ENCODE measurements at regions not wholly inside any gene's neighbourhood (a gene's known extent, or its start where the extent isn't known, plus 50 kb on each side); places are given as distances from the start of the nearest gene placed in this dataset.

DNA sequence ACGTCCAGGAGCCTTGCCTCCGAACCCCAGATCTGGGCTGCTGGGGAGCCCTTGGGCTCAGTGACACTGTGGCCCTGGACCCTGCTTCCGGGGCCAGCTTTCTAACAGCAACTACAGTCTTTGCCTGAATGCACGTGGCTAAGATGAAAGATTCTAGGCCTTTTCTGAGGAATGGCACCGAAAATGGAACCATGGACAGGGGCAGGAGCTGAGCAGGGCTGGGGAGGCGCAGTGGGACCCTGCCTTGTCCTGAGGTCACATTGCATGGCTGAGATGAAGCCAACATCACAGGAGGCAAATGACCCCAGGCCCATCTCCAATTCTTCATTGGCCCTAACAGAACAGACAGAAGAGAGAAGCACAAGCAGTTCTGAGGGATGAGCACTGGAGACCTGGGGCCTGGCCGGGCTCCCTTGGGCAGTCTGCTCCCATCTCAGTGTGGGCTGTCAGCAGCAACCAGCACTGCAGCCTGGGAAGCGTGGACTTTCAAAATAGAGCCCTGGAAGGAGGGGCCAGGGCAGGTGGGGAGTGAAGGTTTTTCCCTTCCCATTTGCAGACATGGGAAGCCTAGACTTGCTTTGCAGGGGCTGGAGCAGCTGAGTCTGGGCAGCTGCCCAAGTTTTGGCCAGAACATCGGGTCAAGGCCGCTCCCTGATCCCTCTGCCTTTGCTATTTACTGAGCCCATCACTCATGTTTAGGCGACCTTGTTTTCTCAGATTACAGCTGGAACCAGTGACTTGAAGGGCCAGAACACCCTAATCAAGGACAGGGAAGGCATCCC, 114.4 kb upstream of the TCERG1L start:
- no peak for FAIRE-seq

DNA sequence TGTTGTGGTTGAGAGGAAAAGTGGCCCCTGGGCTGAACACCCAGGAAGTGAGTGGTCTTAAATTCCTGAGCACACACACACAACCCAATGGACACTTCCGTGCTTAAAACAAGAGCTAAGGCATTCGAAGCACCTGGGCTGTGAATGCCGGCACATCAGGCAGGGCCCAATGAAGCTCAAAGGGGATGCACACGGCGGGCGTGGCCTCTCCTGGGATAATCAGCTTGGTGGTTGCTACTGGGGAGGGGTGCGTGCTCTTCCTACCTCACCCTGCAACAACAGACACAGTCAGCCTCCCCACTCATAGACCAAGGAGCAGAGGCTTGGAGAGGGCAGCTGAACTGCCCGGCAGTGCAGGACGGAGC, 115.0 kb upstream of the TCERG1L start:
- FAIRE-seq = no peak

DNA sequence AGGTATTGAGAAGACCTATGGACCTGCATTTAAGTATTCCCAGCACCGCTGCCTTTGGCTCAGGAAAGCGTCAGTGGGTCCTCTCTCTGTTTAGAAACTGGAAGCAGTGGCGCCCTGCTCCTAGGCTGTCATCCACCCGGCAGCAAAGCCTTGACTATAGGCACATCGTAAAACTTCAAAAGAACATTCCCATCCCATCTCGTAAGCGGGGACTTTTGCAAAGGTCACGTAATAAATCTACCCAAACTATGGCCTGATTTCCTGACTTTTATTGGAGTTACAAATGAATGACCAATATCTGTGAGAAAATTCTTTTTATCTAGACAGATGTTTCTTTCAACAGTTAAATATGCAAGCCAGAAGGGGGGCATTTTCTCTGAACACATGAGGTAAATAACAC, 115.8 kb upstream of the TCERG1L start:
- FAIRE-seq = no peak

DNA sequence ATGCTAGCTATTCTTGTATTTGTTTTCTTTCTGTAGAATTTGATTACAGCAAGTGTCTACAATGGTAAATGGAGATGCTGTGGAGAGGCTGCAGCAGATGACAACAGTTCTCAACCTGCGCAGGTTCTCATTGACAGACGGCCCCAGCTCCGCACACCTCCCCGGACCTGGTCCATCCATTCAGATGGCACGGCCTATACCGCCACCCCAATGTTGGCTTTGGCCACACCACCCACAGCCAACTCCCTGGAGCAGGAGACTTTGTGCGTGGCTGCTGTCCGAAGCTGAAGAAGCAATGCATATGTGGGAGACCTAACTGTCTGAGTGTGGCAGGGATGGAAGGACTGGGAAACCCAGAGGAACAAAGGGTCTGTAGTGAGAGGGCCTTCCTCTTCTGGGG, 116.4 kb upstream of the TCERG1L start:
- FAIRE-seq = no peak

GRCh38 chr10:131429141-131429540, 117.6 kb upstream of the TCERG1L start:
- FAIRE-seq = no peak

DNA sequence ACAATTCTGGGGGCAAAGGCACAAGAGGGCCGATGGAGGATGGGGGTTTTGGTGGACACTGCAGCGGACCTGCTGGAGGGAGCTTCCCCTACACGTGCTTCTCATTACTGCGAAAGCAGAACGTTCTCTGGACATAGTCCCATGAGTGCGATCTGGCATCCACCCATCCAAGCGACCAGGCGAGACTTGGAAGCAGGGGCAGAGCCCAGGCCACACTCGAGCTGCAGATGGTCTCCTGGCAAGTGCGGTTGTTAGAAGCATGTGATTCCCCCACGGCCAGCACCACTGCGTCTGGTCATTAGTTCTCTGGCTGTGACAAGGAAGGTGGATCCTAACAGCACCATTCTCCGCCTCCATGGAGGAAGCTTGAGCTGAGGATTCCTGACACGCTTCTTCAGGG, 118.4 kb upstream of the TCERG1L start:
- FAIRE-seq = no peak

DNA sequence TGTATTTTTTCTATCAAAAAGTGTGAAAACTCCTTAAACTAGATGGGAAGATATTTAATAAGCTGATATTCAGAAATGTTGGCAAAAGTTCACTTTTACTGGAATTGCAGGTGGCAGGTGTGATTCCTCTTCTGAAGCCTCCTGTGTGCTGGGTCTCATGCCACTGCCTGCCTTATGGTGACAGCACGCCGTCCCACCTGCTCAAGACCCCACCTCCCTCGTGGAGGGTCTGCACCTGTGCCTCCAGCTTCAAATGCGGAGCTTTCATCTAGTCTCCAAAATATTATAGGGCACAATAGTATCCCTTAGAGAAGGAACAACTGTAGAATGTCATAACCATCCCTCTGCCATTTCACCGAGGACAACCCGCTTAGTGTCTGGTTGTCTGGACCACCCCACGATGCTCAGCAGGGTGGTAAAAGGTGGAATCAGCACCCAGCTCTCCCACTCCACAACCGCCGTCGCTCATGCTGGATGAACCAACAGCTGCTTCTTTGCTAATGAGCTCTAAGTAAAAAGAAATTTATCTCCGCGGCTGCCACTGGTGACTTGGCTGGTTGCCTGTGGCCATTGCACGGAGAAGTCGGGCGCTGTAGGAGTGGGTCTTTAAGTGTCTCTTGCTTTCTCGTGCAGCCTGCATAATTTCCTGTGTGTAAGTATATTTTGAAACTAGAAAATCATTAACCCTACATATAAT, 119.3 kb upstream of the TCERG1L start:
- no peak for FAIRE-seq

DNA sequence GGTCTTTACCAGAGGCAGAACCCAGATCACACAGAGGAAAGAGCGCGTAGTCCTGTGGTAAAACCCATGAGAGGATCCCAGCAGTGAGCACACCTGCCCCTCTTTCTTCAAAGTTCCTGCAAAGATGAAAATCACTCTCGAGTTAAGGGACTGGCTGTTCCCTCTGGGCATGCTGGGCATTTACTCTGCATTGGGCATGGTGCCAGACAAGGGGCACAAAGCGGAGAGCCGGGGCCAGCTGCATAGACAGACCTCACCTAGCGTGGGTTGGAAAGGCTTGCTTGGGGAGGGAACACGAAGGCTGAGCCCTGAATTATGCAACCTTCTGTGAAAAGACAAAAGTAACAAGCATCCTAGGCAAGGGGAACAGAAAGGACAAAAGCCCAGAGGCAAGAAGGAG, 120.0 kb upstream of the TCERG1L start:
- no peak for FAIRE-seq

GRCh38 chr10:131431978-131432690, 120.6 kb upstream of the TCERG1L start:
- FAIRE-seq = no peak

- no peak for FAIRE-seq
These were observed 122.0 kb upstream of the TCERG1L start for GRCh38 chr10:131433568-131433967.

- no peak for FAIRE-seq
These were observed 123.7 kb upstream of the TCERG1L start for GRCh38 chr10:131435232-131435631.

DNA sequence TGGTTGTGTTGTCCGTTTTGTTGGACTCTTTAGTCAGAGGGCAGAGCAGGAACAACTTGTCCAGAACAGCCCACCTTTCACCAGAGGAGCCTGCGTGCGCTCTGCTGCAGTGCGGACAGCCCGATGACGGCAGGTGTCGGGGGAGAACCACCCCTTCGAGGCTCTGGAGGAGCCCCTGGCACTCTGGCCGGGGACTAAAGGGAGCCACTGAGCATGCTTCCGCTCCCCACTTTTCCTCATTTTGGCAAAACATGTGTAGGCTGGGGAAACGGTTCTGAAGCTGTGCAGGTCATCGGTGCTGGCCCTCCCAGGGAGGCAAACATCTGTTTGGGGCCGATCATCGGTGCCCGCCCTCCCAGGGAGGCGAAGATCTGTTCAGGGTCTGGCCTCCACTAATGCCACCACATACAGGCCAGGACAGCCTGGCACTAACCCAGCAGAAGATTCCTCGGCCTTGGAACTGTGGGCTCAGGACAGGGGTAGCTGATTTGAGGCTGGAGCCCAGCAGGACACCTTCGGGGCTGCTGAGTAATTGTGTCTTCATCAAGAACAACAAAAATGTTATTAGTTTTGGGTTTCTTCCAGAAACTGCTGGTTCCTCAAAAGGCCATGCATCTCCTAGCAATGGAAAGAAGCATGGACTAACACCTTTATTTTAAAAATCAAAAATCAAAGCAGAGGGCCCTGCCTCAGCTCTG, 124.4 kb upstream of the TCERG1L start:
- no peak for FAIRE-seq

DNA sequence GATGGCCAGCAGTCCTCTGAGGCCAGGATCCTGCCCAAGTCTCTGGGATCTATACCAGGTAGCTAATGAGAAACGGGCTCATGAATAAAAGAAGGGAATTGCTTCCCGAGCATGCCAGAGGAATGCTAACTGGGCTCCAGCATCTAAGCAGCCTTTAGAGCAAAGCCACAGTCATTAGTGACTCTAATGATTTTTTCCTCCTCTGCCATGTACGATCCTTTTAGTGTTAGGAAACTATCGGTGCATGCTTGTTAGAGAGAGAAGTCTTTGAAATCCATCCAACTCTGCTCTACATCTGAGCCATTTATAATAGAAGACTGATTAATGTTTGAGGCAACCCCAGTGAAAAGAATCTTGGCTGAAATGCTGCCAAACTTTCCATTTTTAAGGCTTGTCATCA, 124.9 kb upstream of the TCERG1L start:
- FAIRE-seq = no peak

GRCh38 chr10:131437556-131438475, 126.3 kb upstream of the TCERG1L start:
- no peak for FAIRE-seq

DNA sequence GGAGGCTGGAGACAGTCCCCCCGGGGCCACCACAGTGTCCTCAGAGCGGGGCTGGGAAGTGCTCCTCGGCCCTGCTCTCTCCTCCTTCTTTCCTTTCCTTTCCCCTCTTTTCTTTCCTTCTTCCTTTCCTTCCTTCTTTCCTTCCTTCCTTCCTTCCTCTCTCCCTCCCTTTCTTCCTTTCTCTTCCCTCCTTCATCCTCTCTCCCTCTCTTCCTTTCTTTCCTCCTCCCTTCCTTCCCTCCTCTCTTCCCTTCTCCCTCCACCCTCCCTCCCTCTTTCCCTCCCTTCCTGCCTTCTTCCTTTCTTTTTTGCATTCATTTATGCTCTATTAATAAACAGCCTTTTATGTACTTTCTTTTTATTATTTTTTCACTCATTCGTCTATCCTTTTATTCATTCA, 127.1 kb upstream of the TCERG1L start:
- FAIRE-seq = no peak

DNA sequence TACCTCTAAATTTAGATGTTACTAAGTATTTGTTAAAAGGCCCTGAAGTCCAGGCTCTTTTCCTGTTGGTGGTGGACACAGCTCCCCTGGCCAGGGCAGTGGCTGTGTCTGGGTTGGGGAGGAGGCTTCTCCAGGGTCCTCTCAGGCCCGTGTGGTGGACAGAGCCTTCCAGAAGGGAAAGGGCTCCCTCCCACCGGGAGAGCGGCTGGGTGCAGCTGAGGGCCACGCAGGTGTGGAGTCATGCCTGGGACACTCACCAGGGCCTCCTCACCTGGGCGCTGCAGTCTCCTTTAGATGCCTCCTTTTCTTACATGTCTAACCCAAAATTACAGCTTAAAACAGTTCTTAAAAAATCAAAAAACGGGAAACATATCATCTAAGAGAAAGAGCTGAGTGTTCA, 128.2 kb upstream of the TCERG1L start:
- FAIRE-seq = no peak

GRCh38 chr10:131440405-131441360, 129.2 kb upstream of the TCERG1L start:
- FAIRE-seq = no peak

DNA sequence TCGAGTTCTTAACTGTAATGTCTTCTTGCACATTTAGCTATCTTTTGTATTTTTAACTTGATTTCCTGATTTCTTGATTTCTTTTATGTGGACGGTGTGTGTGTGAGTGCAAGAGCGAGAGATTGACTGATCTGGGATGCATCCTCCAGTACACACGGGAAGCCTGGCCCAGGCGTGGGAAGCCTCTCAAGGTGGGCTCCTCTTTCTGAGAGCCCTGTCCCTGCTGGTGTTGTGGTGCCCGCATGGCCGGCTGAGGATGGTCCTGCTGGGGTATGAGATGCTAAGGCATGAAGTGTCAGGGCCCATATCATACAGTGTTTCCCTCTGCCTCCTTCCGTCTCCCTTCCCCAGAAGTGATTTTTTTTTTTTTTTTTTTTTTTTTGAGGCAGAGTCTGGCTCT, 130.8 kb upstream of the TCERG1L start:
- FAIRE-seq = no peak

DNA sequence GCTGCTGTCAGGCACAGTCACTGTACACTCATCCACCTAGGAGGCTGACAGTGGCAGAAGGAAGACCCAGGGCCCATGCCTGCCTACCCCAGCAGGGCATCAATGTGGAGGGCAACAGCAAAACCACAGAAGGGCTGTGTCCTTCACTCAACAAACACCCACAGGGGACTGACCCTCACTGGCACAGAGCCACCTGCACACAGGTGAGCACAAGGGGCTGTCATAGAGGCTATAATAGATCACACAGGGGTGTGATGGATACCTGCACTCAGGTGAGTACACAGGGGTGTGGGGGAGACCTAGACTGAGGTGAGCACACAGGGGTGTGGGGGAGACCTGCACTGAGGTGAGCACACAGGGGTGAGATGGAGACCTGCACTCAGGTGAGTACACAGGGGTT, 132.8 kb upstream of the TCERG1L start:
- no peak for FAIRE-seq

GRCh38 chr10:131444862-131445461, 133.4 kb upstream of the TCERG1L start:
- no peak for FAIRE-seq

DNA sequence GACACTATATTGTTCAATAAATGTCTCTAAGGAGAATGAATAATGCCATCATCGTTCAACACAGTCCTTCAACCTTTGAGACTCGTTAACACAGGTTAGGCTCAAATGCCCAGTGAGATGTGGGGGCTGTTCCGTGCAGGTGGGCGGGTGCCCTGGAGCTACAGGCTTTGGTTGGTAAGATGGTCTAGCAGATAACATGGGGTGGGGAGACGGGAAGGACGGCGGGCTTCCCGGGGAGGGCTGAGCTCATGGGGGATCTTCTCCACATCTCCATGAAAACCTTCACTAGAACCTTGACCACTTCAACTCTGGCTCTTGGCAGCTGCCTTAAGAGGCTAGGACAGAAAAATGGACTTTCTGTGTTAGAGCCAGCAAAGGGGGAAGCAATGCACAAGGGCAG, 134.1 kb upstream of the TCERG1L start:
- FAIRE-seq = no peak
